ENCODE measurements at regions not wholly inside any gene's neighbourhood (a gene's known extent, or its start where the extent isn't known, plus 50 kb on each side); places are given as distances from the start of the nearest gene placed in this dataset.
A peak's percentile ranks its signal among the peaks of the same experiment; 100 is the strongest.

DNA sequence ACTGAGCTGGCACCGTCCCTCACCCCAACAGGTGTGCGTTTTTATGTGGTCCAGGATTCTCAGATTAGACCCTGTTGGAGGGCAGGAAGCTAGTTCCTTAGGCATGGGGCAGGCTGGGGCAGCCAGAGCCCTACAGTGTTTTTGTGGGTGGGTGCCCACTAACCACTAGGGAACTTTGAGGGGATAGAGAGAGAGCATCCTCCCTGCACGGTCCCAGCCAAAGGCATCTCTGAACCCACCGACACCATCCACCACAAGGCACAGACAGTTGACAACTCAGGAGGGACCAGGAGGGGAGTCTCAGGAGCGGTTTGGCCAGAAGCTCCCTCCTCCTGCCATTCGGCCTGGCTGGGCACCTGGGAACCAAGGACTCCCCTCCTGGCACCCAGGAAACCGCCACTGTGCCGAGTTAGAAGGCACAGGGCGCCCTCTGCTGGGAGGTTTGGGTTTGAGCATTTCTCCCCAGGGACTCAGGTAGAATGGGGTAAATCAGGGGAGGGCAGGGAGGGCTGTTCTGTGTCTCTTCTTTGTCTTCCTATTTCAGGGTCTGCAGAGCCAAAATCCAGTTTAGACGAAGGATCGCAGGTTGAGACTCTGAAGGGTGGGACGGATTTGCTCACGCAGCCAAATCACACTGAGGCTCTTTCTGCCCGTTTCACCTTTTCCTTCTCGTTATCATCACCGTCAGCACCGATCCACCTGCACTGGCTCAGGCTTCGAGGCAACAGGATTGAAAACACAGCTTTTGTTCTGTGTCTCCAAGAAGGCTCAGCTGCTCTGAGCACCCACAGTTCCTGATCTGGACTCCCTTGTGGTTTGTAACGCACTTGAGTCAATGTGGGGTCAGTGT is 84.8 kb upstream of the COL13A1 start:
- peak; percentile 22 for DNase-seq

DNA sequence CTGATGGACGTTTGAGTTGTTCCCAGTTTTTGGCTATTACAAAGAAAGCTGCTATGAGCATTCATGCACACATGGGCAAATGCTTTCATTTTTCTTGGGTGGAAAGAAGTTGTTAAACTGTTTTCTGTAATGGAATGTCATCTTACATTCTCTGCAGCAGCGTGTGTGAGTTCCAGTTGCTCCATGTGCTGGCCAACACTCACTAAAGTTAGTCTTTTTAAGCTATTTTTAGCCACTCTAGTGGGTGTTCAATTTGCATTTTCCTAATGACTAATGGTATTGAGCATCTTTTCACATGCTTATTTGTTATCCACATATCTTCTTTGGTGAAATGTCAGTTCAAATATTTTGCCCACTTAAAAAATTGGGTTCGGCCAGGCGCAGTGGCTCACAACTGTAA is 82.8 kb upstream of the COL13A1 start:
- peak; percentile 33 for DNase-seq

DNA sequence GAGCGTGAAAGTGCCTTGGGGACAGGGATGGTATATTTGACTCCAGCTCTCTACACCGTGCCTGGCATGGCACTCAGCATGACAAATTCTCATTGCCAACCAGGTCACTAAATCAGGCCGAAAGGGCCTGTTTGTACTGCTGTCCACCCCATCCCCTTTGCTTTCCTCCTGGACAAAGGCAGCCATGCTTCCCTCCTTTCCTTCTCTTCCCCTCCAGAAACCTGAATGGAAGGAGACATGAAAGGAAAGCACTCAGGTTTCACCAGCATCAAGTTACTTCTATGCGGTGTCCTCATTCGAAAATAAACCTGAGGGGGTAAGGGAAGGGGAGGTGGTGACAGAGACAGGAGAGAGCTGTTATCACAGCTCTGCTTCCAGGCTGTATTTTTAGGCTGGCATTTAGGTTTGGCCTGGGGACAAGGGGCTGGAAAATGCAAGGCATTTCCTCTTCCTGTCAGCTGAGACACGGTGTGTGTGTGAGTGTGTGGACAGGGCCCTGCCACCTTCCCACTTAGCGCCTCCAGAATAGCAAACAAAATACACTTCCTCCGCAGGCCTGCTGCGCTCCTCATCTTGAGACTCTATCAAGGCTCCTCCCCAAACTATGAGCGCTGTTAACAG is 79.9 kb upstream of the COL13A1 start:
- DNase-seq, result peak; percentile 44

DNA sequence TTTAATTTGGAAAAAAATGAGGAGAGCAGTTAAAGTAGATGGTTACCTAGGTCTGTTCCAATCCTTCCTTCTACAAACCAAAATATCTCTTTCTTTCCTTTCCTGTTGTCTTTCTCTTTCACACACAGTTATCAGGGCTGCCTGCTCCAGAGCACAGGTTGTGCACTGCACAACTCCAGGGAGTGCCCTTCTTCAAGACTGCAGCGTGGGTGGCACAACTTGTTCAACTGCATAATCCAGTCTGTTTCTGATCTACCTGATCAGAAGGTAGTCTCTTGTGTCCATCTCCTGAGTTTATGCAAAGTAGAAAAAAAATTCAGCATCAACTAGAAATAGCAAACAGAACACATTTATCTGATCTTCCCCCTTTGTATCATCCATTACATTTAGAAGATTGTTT is 78.1 kb upstream of the COL13A1 start:
- no peak for DNase-seq

DNA sequence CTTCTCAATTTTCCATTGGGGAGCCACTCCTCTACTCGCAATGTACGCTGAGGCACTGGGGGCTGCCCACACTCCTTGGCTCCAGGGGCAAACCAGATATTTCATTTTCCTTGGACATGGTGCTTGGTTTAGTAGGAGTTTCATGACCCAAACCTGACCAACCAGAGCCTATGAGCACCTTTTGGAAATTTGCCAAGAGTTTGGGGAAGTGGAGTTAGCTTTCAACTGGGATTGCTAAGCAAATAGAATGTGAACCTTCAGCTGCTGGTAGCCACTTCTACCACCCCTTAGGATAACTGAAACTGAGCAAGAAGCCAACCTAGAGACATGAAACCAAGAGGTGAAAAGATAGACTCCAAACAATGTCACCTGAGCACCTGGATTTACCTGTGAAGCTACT is 74.9 kb upstream of the COL13A1 start:
- DNase-seq, result no peak

DNA sequence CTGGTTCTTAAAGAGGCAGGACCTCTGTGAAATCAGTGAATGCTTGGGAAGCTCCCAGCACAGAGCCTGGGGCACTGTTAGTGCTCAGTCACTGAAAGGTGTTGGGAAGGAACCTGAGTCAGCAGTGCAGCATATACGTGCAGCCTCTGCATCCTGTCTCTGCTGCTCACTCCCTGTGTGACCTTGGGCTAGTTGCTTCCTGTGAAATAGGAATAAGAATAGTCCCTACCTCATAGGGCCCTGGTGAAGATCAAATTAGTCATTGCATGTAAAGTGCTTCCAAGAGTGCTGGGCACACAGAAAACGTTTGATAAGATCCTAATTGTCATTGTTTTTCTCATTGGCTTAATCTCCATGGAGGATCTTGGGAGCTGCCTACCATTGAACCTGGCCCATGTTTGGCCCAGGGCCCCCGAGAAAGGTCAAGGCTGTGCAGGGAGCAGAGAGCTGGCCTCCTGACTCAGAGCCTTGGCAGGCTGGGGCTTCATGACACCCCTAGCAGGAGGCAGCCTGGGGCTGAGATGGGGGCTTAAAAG is 73.3 kb upstream of the COL13A1 start:
- DNase-seq, result peak; percentile 42

DNA sequence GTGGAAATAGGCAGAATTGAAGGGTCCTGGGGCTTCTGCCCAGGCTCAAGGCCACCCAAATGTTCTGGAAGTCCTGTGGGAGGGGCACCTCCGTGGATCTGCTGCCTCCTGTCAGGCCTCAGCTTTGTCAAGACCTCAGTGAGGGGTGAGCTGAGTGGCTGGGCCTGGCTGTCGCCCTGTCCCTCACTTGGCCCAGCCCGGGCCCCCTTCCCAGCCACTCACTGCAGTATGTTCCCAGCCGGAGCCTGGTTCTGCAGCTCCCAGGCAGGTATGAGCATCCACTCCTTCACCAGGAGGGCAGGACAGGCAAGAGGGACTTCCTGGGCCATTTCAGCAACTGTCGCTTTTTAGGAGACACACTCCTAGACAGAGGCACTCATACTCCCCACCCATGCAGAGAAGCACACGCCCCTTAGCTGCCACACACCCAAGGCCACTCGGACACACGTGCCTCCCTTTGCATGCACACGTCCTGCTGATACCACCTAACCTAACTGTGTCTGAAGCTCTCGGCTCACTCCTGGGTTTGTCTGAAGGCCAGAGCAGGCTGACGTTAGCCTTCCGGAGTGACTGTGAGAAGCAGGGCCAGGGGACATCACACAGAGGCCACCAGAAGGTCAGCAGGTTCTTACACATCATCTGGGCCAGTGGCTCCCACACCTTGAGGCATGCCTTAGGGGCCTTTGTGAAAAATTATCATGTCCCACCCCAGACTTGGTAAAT is 72.2 kb upstream of the COL13A1 start:
- DNase-seq, result no peak

DNA sequence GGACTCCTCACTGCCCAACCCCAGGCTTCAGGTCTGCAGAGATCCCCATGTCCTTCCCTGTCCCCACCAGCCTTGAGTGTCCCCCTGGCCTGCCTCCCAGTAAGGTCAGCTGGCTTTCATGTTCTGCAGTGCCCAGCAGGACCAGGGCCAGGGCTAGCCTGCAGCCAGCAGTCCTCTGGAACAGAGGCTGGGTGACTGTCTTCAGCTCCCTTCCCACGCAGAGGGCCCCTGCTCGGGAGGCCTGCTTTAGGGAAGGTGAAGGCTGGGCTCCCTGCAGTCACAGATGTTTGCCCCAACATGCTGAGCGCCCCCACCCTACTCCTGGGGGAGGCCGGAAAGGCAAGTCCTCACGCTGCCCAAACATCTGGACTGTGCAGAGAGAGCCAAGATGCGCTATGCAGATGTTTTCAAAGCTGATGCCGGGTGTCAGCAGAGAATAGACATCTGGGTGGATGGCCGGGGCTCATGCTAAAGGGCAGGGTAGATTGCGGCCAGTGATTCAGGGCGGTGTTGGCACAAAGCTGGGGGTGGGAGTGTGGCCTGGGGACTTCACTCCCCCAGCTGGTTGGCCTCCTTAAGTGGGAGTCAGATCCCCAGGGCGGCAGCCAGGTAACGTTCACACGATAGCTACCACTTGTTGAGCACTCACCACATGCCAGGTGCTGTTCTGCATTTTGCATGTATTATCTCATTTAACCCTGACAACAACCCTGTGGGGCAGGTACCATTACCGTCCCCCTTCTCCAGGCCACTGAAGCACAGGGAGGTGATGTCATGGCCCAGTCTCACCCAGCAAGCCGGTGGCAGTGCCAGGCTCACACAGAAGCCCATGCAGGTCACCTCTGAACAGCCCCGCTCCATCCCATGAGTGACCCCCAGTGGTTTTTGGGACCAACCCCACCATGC is 71.2 kb upstream of the COL13A1 start:
- DNase-seq, result no peak

DNA sequence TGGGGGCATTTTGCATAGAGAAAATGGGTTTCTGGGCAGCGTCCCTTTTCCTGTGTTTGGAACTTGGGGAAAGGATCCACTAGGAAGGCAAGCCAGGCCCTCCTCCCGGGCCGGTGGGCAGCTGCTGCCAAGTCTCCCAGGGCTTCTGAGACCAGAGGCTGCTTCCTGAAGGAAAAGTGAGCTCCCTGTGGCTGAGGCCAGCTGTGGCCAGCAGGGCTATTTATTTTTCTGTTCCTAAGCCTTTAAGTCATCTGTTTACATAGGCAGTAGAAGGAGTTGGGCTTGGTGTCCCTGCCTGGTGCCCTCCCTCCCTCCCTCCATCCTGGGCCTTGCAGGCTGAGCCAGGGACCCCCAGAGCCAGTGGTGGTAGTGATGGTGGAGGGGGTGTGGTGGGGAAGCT is 70.5 kb upstream of the COL13A1 start:
- peak; percentile 37 for DNase-seq

DNA sequence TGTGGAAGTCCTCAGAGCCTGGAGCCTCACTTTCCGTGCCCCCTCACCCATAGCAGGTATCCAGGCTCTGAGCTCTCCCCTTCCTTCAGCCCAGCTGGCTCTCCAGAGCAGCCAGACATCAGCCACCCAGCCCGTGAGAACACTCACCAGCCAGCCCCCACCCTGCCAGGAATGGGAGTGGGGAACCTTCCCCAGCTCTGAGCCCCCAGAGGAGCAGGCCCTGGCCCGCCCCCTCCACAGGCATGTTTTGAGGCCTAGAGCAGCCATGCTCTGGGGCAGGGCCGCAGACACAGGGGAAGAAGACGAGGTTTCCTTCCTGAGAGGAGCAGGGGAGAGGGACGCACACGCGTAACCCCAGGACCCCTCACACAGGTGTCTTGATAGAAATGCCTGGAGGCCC is 70.0 kb upstream of the COL13A1 start:
- DNase-seq, result no peak

DNA sequence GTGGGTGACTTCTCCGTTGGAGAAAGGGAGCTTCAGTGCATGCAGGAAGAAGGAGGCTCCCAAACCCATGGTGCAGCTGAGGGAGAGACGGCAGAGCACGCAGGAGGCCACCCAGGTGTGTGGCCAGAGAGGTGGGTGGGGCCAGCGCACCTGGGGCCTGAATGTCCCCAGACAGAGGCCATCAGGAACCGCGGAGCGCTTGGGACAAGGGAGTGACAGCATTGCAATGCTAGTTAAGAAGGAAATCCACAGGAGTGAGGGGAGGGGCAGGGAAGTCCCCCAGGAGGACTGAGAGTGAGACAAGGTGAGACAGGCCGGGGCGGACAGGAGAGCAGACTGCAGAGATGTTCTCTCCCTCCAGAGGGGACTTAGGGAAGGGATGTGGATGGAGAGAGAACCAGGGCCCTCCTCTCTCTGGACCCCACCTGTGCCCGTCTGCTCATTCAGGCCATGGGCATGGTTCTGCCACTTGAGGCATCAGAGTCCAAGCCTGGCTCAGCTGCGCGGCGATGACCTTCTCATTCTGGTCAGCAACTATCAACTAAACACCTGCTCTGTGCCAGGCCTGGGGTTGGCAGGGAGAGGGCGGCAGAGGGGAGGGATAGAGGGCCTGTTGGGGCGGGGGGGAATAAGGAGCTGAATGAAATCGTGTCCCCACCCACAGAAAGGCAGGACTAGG is 69.4 kb upstream of the COL13A1 start:
- DNase-seq, result no peak

DNA sequence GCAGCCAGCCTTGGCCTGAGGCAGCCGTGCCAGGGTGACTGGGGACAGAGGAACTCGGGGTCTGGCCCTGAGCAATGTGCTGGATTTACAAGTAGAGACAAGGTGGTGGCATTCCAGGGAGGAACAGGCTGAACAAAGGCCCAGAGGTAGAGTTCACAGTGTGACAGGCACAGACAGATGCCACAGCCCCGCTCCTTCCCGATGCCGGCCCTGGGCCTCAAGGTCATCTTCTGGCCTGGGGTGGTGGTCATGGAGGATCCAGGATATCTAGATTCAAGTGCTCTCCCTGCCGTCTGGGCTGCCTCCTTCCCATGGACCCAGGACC is 68.9 kb upstream of the COL13A1 start:
- no peak for DNase-seq

DNA sequence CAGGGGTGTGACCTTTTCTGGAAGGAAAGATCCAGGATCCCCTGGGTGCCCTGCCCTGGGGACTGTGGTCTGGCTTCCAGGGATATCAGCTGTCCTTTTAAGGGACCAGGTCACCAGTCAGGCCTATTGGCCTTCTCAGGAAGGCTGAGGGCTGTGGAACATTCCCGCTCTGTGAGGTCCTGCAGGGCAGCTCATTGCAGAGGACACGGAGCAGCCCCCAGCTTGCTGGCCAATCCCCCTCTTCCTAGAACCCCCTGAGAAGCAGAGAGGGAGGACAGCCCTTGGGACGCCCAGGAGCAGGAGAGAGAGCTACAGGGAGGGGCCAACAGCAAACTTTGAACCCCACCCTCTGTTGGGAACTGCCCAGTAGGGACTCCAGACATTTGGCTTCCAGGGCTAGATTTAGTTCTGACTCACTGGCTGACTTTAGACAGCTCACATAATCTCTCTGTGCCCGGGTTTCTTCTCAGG is 67.9 kb upstream of the COL13A1 start:
- peak; percentile 70 for DNase-seq

DNA sequence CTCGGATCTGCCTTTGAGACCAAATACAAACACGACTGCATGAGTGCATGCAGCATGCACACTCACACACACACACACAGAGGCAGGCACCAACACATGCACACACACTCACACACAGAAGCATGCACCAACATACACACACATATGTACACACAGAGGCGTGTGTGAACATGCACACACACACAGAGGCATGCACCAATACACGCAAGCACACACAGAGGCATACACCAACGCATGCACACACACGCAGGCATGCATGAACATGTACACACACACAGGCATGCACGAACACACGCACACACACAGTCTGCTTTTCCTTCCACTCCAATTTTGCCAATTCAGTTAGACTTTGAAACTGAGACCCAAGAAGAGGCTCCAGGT is 67.3 kb upstream of the COL13A1 start:
- DNase-seq, result no peak

DNA sequence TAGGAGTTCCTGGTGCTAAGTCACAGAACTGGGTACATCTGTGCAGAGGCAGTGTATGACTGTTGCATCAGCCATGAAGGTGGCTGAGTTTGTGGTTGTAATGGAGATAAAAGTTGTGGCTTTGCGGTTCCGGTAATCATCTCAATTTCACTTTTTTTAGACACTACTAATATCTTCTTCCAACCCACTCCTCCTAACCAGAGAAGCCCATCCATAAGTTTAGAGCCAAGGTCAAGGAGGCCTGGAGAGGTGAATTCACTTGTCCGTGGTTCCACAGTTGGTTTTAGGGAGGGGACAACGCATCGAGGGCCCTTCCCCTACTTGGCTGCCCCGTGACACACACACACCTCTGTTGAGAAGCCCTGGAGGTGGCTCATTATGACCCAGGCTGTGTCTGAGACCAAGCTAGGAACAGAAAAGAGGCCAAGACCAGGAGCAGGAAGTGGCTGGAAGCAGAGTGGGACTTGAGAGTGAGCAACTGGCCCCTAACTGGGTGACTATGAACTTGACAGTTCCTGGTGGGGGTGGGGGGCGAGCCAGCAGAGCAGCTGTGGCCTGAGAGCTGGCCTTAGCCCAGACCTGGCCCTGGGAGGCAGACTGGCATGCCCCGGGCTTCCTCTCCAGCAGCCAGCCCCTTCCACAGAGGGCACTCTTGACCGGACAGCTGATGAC is 66.8 kb upstream of the COL13A1 start:
- DNase-seq, result peak; percentile 25

DNA sequence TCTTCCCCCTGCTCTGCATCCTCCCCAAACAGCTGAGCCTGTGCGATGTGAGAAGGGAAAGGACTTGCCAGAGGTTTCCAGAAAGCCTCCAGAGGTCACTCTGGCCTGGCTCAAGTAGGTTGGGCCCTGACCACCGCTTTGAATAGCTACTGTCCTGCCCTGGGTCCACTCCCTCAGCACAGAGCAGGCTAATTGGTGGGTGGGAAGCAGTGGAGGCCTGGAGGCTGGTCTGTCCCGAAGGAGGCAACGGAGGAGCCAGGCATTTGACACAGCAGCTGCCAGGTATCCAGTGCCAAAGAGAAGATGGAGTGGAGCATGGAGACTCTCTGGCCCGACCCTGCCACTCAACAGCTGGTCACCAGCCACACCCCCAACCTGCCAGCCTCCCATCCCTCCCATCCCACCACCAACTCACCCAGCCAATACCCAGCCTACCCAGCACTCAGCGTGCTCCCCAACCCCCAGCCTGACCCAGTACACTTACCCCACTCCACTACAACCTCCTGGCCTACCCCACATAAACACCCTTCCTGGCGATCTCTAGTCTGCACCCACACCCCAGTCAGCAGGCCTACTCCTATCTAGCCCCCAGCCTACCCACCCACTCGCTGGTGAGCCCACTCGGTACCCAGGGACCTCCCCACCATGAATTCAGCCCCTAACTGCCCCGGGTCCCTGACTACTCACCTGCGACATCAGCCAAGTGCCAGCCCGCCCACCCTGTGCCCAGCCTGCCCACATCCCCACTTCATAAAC is 64.6 kb upstream of the COL13A1 start:
- no peak for DNase-seq

DNA sequence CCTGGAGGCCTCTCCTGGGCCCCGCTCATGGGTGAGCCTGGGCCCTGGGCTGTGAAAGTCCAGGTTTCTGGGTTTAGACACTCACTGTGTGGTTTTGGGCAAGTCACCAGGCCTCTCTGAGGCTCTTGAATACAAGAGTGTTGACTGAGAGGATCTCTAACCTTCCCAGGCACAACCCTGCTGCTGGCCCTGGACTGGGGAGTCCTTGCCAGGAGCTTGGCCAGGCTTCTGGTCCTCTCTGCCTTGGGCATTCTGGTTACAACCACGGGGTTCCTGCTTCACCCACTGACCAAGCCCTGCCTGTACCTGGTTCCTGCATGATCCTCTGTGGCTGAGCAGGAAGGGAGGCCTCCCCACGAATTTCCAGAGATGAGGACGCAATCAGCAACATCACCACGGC is 63.6 kb upstream of the COL13A1 start:
- no peak for DNase-seq

DNA sequence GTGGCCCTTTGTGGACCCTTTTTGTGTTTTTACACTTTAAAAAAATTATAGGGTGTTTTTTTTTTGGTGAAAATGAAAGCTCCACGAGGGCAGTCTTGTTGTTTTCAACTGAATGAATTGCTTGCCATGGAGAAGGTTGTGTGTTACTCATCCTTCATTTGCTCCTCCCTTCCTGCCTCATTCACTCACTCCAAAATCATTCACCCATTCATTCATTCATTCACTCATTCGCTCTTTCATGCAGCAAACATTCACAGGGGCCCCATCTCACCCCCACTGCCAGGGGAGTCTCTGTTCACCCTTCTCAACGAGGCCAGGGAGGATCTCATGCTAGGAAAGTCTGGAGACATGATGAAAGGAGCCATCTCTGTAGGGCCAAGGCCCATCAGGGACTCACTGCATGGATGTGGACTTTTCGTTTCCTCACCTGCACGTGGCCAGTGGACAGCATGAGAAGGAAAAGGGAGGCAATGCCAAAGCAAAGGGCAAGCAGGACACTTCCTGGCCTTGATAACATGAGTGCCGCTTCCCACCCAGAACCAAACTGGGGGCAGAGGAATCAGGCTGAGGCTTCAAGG is 62.8 kb upstream of the COL13A1 start:
- no peak for DNase-seq

DNA sequence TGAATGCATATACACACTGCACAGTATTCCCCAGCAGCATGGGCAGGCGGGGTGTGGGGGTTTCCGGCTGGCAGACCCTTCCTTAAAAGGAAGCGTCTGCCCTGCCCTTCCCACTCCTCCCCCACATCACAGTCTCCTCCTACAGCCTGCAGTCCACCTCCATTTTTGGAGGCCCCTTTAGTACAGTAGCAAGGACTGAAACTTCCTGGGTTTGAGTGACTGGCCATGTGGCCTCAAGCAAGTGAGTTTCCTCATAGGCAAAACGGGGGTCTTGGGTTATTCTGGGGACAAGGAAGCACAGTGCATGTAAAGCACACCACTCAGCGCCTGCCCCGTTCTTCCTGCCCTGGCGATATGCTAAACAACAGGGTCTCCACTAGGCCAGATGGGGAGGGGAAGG is 62.1 kb upstream of the COL13A1 start:
- DNase-seq, result no peak

DNA sequence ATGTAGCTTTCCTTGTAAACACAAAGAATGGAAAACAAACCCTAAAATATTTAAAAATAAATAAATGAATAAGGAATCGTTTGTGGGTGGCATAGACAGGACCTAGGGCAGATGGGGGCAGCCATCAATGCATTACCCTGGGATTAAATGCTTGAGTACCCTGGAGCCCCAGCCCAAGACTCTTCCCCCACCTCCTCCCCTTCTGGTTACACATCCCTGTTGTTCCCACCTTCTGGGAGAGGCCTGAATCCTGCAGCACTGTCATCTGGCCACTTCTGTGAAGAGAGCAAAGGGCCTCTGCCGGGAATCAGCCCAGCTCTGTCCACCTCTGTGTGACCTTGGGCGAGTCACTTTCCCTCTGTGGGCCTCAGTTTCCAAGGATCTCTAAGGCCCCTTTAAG is 61.6 kb upstream of the COL13A1 start:
- DNase-seq, result no peak
